GM12875 (cell line): ENCODE measurements at regions not wholly inside any gene's neighbourhood (a gene's known extent, or its start where the extent isn't known, plus 50 kb on each side); places are given as distances from the start of the nearest gene placed in this dataset.
"Not testable (repeated sequence)": the region's sequence is repeated elsewhere in the genome, so short reads cannot be mapped to it uniquely, and the experiment has no call there.

Experiments used
- H3K4me3 ChIP-seq: one replicate; pipeline ENCODE4 v1.5.1; 2011; ENCODE audit warnings: low read depth, low read length, control low read depth
- TF ChIP-seq, protein P1 (sequence below): IDR thresholded peaks from 2 replicates; pipeline ENCODE4 v1.5.1; 2011; ENCODE audit warnings: low read depth, mild to moderate bottlenecking, control low read depth, inconsistent platforms, low read length, moderate library complexity, borderline replicate concordance; ENCODE audit not compliant: insufficient read depth

DNA sequence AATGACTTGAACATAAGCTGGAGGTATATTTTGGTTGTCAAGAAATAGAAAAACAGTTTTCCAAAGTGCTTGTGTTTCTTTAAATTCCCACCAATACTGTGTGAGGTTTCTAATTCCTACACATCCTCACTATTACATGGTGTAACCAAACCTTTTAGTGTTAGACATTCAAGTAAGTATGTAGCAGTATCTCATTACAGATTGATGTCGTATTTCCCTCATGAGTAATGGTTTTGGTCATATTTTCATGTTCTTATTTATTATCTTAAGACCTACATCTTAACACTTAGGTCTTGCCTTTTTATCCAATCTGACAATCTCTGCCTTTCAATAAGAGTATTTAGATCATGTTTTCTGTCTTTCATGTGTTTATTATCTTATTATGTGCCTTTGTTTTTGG, 253.7 kb upstream of the ANXA10 start:
- TF ChIP-seq, protein P1, sequence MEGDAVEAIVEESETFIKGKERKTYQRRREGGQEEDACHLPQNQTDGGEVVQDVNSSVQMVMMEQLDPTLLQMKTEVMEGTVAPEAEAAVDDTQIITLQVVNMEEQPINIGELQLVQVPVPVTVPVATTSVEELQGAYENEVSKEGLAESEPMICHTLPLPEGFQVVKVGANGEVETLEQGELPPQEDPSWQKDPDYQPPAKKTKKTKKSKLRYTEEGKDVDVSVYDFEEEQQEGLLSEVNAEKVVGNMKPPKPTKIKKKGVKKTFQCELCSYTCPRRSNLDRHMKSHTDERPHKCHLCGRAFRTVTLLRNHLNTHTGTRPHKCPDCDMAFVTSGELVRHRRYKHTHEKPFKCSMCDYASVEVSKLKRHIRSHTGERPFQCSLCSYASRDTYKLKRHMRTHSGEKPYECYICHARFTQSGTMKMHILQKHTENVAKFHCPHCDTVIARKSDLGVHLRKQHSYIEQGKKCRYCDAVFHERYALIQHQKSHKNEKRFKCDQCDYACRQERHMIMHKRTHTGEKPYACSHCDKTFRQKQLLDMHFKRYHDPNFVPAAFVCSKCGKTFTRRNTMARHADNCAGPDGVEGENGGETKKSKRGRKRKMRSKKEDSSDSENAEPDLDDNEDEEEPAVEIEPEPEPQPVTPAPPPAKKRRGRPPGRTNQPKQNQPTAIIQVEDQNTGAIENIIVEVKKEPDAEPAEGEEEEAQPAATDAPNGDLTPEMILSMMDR: no peak
- H3K4me3 ChIP-seq: no peak overlapping the region

DNA sequence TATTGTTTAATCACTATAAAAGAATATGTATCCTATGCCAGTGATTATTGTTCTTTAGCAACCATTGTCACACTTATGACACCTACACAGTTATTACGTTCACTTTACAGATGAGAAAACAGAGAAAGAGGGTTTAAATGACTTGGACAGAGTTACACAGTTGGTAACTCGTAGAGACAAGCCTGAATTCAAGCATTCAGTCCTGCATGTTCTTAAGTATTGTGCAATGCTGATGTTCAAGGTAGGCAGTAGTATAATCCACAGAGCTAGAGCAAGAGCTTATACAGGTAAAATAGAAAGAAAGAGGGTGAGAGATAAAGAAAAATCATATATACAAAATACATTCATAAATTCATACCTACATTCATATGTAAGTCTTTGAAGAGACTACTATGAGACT, 249.8 kb upstream of the ANXA10 start:
- TF ChIP-seq, protein P1: no peak

DNA sequence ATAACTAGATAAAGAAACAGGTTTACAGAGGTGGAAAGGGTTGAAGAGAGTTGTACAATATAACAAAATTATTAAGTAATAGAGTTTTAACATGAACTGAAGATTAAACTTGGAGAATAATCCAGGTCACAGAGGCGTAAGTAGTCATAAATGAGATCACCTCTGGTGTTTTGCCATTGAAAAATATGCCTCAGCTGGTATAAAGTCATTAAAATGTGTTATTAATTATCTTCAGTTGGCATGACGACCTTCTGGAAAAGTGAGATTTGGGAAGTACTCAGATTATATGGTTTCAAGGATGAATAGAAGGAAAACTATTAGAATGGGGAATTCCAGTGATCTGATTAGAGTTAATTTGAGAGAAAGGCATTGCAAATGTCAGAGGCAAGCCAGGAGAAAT, 237.5 kb upstream of the ANXA10 start:
- no peak overlapping the region for H3K4me3 ChIP-seq
- TF ChIP-seq, protein P1: no peak

More for the DNA sequence above, 249.8 kb upstream of the ANXA10 start:
- H3K4me3 ChIP-seq: no peak overlapping the region

DNA sequence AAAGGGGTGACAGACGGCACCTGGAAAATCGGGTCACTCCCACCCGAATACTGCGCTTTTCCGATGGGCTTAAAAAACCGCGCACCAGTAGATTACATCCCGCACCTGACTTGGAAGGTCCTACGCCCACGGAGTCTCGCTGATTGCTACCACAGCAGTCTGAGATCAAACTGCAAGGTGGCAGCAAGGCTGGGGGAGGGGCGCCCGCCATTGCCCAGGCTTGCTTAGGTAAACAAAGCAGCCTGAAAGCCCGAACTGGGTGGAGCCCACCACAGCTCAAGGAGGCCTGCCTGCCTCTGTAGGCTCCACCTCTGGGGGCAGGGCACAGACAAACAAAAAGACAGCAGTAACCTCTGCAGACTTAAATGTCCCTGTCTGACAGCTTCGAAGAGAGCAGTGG, 234.2 kb upstream of the ANXA10 start:
- not testable (repeated sequence) for H3K4me3 ChIP-seq

DNA sequence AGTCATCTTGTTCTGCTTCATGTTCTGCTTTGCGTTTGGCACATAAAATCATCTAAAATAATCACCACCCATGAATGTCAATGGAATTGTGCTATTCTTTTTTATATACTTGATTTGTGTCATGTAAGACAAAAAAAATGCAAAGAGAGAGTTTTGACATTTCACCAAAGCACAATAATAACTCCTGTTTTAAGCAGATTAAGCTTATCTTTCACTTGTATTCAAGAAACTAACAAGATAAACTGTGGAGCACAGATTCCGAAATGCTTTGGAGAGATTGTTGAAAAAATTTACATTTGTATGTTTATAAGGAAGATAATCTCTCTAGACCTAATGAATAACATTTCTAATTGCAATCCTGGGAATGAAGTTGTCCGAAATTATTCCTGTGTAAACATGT, 225.1 kb upstream of the ANXA10 start:
- TF ChIP-seq, protein P1: no peak
- no peak overlapping the region for H3K4me3 ChIP-seq

DNA sequence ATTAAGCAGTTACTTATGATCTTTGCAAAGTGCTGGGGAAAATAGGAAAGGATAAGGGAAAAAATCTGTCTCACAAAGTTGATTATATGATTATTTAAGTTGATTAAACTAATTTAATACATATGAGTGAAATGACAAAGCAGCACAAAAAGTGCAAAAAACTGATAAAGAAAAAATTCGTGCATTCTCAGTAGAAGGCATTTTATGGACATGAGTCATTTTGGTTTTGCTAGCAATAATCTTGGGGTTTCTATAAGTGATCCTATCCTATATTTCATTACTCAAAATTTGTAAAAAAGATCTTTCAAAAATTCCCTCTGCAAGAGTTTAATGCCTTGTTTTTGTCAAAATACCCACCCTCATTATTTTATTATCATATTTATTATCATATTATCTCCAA, 224.2 kb upstream of the ANXA10 start:
- TF ChIP-seq, protein P1: no peak
- no peak overlapping the region for H3K4me3 ChIP-seq

DNA sequence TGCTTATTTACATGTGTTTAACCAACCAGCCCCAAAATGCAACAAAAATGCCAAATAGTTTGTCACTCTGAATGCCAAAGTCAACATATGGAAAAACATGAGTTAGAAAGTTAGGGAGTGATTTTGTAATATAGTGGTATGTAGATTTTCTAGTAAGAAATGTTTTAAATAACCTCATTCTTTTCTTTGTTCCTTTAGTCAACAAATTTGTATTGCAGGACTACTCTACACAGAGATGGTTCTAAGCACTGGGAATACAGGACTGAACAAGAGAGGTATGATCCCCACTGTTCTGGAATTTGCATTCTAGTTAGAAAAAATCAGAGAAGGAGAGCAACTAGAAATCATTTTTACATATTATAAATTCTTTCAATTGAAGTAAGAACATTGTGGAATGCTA, 218.8 kb upstream of the ANXA10 start:
- H3K4me3 ChIP-seq: no peak overlapping the region
- TF ChIP-seq, protein P1: no peak

DNA sequence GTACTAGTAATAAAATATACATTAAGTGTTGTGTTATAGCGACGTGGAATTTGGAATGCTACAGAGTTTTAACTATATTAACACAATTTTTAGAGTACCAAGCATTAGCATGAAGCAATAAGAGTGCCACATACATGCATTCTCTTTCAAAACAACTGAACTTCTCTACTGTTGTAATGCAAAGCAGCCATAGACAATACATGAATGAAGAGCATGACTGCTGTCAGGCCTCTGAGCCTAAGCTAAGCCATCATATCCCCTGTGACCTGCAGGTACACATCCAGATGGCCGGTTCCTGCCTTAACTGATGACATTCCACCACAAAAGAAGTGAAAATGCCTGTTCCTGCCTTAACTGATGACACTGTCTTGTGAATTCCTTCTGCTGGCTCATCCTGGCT, 216.2 kb upstream of the ANXA10 start:
- not testable (repeated sequence) for H3K4me3 ChIP-seq

DNA sequence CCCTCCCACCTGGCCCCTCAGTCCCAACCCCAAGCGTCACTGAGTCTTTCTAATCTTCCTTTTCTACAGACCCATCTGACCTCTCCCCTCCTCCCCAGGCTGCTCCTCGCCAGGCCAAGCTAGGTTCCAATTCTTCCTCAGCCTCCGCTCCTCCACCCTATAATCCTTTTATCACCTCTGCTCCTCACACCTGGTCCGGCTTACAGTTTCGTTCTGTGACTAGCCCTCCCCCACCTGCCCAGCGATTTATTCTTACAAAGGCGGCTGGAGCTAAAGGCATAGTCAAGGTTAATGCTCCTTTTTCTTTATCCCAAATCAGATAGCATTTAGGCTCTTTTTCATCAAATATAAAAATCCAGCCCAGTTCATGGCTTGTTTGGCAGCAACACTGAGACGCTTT, 214.5 kb upstream of the ANXA10 start:
- not testable (repeated sequence) for H3K4me3 ChIP-seq
